NCI-H2227 (cell line): ENCODE measurements at regions not wholly inside any gene's neighbourhood (a gene's known extent, or its start where the extent isn't known, plus 50 kb on each side); places are given as distances from the start of the nearest gene placed in this dataset.

Source experiments
- DNase-seq: peaks from one replicate; lab custom pipeline; 2025; ENCODE audit not compliant: unreplicated experiment; lab: John Stamatoyannopoulos, UW

- DNase-seq, result no peak
Measured at GRCh38 chr11:42257534-42257933, 798.1 kb upstream of the LRRC4C start.

DNA sequence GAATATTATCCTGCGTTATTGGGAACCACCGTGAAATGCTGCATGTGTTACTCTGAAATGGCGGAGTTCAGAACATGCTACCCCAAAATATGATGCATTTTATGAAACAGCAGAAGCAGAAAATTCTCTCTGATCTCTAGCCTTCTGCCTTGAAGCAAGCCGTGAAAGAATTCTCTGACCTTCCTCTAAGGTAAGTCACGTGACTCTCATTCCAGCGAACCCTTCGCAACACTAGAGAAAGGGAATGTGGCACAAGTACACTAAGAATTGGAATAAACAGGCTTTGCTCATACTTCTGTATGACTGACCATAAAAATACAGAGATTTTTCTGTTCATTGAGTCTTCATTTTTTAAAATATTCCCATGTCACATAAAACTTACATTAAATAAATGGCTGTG is 805.6 kb upstream of the LRRC4C start:
- no peak for DNase-seq

DNA sequence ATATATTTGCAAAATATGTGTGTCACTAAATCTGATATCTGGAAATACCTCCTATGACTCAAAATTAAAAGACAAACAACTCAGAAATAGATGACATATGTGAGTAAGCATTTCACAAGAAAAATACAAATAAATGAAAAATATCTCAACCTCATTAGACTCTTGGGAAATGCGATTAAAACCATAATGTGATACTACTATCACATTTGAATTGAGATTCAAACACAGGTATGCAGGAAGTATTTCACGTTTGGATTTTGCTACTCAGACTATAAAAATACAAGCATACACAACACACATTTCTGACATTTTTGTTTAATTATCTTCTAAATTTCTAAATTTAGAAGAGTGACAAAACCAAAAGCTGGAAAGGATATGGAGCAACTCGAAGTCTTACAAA is 811.9 kb upstream of the LRRC4C start:
- no peak for DNase-seq

- DNase-seq, result no peak
Measured at GRCh38 chr11:42273977-42274376, 814.5 kb upstream of the LRRC4C start.

DNA sequence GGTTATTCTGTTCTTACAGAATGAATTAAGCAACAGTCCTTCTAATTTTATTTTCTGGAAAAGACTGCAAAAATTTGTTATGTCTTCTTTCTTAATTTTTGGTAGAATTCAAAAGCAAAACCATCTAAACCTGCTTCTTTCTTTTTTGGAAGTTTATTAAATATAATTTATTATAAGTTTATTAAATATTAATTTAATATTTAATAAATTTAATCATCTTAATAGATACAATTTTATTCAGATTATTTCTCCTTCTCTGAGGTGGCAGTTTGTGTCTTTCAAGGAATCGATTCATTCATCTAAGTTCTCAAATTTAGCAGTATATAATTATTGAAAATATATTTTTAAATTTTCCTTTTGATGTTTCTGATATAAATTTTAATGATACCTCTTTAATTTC is 837.5 kb upstream of the LRRC4C start:
- DNase-seq, result no peak

DNA sequence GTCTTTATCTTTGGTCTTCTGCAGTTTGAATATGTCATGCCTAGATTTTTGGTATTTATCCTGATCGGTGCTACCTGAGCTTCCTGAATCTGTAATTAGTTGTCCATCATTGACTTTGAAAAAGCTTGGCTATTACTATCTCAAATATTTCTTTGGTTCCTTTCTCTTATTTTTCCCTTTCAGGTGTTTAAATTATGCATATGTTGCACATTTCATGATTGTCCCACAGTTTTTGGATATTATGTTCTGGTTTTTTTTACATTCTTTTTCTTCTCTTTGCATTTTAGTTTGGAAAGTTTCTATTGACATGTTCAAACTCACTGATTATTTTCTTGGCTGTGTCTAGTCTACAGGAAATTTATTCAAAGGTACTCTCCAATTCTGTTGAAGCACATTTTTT is 840.3 kb upstream of the LRRC4C start:
- no peak for DNase-seq

- no peak for DNase-seq
Measured at GRCh38 chr11:42301777-42302176, 842.3 kb upstream of the LRRC4C start.

GRCh38 chr11:42311514-42311913 is 852.1 kb upstream of the LRRC4C start:
- no peak for DNase-seq

DNA sequence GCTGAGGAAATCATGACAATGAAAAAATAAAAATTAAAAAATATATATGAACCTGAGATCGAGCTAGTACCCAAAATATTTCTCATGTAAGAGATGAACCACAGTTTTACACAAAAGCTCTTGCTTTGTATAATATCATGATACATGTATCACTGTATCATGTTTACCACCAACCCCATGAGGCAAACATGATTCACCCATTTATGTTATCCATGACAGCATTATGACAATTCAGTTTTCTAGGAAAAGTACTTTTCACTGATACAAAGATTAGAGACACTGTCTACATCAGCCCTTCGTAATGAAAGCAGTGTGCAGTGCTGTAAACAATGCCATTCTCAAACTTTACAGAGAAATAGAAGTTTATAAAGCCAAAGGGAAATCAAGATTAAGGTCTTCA is 852.5 kb upstream of the LRRC4C start:
- DNase-seq, result no peak

GRCh38 chr11:42315267-42315666 is 855.8 kb upstream of the LRRC4C start:
- no peak for DNase-seq

- no peak for DNase-seq
Measured at GRCh38 chr11:42315846-42316245, 856.4 kb upstream of the LRRC4C start.

DNA sequence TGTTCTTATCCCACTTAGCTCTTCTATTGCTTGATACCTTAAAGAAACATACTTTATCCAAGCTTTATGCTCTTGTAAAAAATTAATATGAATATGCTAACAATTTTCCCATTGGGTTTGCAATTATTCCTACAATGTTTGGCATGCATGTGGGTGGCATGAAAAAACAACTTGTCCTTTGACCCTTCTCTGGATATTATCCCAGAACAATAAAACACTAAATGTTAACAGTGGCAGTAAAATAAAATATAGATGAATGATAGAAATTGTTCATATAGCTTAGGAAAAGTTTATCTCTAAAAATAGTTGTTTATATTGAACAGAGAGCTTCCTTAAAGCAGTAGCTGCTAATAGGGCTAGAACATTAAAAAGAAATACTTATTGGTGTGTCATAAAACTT is 860.5 kb upstream of the LRRC4C start:
- no peak for DNase-seq

DNA sequence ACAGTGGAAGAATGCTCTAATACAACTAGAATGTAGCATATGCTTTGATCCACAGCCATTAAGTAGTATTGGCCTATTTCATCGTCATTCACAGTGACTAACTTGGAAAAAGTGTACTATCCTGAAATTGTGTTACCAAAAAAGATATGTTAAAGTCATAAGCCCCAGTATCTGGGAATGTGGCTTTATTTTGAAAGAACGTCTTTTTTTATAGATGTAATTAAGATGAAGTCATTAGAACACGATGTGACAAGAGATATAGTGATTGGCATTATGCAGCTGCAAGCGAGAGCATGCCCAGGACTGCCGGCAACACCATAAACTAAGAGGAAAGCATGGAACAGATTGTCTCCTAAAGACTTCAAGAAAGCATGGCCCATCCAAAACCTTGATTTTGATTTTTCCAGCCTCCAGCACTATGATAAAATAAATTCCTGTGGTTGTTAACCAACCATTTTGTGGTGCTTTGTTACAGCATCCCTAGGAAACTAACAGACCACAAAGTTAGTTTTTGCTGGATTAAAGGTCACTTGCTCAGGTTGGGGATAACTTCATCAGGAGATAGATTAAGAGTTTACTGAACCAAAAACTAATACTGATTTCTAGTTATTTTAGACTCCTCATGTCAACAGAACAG is 870.6 kb upstream of the LRRC4C start:
- DNase-seq, result no peak

DNA sequence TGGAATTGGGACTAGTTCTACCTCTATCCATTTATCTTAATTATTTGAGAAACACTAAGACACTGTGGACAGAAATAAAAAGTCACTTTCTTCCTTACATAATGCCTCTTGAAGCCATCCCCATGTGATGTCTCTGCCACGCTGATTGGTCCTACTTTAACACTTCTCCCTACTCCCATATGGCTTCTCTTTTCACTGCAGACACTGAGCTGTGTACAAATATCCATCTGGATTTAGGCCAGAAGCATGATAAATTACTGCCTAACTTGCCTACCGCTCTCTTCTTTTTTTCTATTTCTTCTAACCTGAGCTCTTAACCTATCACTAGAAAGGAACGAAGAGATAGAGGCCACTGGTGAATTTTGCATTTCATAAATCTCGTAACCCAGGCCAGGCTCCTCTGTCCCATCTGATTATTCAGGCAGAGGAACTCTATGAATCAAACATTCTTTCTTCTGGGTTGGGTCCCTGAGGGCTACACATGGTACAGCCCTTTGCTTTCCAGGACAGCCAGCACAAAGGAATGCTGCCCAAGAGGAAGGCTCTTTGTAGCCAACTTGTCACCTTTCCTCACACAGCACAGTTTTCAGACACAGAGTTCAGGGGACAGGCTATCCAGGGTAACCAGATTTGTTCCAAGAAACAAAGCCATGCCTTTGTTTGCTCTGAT is 878.5 kb upstream of the LRRC4C start:
- DNase-seq, result no peak

DNA sequence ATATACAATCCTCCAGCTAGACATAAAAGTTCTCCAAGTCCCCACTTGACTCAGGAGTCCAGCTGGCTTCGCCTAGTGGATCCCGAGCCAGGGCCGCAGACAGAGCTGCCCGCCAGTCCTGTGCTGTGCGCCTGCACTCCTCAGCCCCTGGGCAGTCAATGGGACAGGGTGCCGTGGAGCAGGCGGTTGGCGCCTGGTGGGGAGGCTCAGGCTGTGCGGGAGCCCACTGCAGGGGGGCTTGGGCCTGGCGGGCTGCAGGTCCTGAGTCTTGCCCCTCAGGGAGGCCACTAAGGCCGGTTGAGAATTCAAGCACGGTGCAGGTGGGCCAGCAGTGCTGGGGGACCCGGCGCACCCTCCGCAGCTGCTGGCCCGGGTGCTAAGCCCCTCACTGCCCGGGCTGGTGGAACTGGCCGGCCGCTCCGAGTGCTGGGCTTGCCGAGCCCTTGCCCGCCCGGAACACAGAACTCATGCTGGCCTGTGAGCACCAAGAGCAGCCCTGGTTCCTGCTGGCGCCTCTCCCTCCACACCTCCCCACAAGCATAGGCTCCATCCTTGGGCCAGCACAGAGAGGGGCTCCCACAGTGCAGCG is 884.8 kb upstream of the LRRC4C start:
- DNase-seq, result no peak

DNA sequence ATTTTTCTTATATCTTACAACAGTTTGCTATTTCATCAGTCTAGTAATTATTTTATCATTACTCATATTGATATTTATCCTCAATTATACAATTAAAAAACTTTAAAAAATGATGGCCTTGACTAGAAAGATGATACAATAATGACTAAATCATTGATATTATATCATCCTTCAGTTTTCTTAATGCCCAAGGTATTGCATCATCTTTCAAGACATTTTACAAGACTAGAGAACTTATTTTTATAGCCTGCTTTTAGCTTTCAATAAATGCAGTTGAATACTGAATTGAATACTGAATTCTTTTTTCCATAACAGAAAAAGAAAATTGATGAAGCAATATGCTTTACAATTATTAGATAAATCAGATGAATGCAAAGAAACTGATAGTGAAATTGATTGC is 886.5 kb upstream of the LRRC4C start:
- DNase-seq, result no peak

DNA sequence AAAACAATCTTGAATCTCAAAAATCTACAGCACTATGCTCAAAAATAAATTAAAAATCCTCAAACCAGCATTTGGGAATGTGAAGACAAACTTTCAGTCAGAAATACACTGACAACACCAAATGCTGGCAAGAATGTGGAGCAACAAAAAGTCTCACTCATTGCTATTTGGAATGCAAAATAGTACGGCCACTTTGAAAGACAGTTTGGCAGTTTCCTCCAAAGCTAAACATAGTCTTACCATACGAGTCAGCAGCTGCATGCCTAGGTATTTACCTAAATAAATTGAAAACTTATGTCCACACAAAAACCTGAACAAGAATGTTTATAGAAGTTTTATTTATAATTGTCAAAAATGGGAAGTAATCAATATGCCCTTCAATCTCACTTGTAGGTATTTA is 904.2 kb upstream of the LRRC4C start:
- no peak for DNase-seq

DNA sequence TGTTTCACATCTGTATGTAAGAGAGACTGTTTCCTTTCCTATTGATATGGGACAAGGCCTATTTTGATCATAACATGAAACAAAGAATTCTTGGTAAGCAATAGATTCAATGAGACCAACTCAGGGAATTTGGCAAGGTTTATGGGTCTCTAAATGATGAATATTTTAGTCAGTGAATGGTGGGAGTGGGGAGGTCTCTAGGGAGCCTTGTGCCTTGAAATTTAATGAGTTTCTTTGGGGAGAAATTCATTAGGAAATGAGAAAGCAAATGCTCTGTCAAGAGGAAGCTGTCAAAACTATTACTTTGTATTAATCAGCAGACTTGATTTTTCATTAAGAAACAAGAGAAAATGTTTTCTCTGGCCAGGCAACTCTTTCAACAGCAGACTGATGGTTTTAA is 921.7 kb upstream of the API5 start:
- DNase-seq, result no peak

- no peak for DNase-seq
Measured at GRCh38 chr11:42397483-42397882, 914.3 kb upstream of the API5 start.

- DNase-seq, result no peak
Measured at GRCh38 chr11:42407341-42407740, 904.5 kb upstream of the API5 start.

GRCh38 chr11:42410251-42410955 is 901.4 kb upstream of the API5 start:
- no peak for DNase-seq

DNA sequence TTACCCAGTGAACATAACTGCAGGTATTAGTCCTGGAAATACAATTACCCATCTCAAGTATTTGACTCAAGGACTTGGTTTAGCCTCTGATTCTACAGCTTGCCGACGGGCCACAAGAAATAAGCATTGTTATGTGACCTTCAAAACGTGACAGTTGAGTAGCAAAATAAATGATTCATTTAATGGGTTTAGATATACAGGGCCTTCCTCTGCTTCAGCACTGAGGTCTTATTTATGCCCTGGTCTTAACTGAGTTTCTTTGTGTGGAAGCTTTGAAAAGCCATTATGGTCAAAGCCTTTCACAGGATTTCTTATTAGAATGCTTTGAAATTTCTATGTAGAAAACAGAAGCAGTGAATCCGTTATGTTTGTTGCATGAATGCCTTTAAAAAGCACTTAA is 899.2 kb upstream of the API5 start:
- no peak for DNase-seq
